ENCODE measurements at regions not wholly inside any gene's neighbourhood (a gene's known extent, or its start where the extent isn't known, plus 50 kb on each side); places are given as distances from the start of the nearest gene placed in this dataset.
A peak's percentile ranks its signal among the peaks of the same experiment; 100 is the strongest.

DNA sequence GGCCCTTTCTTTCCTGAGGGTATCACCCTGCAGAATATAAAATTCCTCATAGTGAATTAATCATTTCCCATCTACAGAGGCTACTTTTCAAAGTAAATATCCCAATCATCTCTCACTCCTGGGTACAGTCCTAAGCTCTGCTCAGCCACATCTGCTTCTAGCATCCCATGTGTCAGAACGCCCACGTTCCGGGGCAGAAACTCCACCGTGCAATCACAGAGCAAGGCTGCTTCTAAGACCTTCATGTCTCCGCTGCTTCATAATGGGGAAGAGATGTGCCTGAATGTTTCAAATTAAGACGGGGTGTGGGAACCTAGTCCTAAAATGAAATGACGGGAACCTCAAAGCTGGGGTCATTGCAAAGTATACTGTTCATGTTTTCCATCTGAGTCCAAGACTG lies 208.8 kb upstream of the GMDS start:
- DNase-seq = no peak

DNA sequence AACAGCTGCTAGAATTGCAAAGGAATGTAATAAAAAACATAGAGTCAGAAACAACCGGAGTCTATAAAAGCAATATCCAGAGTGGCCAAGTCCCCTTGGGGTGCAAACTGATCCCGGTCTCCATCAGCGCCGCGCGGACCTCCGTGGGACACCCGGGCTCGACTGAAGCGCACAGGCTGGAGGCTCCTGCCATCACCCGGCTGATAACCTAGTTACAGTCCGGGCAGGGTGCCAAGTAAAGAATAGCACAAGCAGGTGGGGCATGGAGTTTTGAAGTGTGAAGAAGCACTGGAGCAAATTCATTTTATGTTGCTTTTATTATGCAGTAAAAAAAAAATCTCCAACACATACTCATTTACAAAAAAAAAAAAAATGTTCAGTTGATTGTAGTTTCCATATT lies 205.1 kb upstream of the GMDS start:
- peak; percentile 51 for DNase-seq

DNA sequence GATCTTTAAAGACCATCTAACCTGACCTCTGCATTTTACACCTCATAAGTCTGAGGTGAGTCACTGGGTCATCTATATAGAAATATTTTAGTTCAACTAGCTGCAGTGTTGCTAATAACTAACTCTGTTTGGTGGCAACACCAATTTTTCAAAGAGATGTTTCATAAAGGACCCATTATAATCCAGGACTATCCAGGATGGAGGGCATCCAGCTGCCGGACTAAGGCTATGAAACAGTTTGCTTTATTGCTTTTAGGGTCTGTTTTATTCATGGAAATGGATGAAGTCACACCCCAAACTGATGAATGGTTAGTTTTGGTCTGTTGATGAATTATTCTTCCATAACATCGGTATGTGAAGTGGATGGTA lies 204.2 kb upstream of the GMDS start:
- no peak for DNase-seq

DNA sequence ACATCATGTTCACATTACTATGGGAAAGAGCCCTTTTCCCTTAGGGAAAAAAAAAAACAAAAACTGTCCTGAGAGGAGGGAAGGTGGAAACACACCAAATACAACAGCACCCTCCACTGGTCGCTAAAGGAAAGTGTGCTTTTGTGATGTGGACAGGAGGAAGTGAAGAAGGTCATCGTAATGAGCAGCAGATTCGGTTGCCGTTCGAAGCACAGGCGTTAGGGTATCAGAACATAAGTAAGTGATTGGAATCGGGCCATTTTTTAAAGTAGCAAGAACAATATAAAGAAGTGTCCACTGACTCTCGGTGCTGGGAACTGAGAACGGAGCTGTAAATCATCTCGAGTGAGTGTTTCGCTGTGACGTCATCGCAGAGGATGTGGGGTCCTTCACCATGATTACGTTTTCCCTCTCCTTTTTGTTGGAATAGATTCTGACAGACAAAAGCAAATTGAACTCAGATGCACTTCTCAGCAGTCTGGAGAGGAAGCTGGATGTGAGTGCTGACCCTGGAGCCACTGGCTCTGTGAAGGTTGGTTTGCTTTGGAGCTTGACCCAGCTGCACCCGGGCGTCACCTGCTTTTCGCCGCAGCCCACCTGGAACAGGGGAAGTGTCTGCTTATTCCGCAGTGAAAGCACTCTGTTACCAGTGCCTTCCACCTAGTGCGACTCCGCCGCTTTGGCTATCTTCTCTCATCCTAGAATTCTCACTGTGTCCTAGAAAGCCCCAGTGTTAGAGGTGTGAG lies 203.6 kb upstream of the GMDS start:
- DNase-seq = peak; percentile 48

DNA sequence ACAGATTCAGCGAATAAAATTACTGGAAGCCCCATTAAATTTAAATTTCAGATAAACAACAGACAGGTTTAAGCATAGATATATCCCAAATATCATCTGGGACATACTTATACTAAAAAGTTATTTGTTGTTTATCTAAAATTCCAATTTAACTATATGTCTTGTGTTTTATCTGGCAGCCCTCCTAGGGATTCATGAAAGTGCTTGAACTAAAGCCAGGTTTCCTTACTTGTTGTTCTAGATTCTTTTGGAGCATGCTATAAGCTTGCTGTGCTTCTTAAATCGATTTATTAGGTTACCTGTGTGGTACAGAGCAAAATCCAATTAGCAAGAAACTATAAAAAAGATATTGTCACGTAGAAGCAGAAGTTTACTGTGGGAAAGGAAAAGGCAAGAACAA lies 202.5 kb upstream of the GMDS start:
- no peak for DNase-seq

DNA sequence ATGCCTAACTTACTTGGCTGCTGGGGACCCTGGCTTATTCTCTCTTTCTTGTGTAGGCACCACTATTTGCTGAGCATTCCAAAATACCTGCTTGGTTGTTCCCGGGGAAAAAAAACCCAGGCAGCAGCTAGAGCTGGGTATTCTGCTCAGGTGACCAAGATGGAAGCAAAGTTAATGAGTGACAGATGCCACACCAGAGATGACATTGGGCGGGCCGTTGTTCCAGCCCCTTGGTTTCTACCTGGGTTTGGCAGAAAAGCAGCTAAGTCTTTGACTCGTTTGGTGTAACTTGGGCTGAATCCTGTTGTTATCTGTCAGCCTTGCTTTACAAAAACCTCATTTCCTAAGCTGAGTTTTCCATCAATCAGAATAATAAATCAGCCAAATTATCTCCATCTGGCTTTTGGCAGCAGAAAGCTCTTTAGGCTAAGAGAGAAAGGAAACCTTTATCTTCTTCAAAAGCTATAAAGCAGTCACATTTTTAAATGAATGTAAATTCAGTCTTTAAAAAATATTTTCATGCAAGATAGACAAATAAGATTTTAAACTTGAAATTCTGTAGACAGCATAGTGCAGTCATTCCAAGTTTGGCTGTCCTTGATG lies 202.0 kb upstream of the GMDS start:
- DNase-seq = no peak

DNA sequence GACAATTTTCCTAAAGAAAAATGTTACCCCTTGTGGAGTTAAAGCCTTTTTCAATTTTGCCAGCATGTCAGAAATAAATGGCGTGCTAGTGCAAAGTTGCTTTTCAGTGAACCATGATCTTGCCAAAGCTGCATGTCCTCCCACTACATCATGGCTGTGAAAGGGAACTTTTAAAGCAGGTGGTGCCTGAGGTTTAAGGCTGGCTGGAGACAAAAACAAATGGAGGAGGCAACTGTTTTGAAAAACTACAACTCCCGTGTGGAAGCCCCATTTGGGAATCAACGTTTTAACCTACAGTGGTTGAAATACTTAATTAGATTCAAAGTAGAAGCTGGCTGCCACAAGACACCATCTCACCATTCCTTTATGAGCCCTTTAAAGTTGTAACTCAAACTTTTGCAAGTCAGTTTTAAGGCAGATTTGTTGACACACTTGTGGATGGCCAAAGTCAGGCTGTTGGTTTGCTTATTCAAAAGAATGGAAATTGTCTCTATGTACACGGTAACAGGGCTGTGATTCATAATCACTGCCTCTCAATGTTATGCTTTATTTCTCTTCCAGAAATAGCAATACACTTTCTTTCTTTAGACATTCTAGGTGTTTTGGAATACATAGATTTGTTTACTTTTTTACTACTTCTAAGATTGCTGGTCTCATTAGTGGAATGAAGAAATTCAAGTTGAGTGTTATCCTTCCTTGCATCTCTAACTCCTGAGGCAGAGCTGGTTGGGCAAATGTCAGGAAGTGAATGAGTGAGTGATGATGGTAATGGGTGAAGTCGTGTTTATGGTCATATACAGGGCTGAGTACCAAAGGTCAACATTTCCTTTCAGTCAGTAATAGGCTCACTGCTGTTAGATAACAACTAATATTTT lies 196.4 kb upstream of the GMDS start:
- DNase-seq = no peak

DNA sequence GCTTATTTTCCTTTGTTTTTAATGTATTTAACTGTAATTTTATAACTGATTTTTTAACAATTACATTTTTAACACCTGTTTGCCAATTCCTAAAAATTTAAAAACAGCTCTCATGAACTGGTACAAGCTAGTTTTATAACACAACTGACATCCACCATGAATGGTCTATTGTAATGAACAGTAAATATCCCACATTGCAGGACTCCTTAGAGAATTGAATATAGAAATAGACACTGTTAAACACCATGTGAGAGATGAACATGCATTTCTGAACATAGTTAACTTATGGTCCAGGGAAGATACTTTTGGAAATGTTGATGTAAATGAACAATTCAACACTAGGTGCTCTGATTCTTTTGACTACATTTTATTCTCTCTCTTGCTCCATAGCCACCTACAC lies 195.1 kb upstream of the GMDS start:
- no peak for DNase-seq

DNA sequence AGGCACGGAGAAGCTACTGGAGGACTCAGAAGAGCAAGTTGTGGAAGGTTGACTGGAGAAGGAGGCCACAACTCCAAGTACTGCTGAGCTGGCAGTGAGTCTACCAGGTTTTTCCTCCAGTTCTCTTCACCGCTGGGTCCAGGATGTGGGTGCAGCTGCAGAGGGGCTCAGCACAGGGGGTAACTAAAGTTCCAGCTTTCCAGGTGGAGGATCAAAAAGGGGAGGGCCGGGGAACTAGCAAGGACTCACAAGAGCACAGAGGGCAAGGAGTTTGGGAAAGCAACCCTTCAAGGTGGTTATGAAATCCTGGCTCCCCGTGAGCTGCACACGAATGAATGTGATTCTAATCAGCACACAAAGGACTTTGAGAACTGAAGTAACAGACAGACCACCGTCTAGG lies 194.2 kb upstream of the GMDS start:
- no peak for DNase-seq

DNA sequence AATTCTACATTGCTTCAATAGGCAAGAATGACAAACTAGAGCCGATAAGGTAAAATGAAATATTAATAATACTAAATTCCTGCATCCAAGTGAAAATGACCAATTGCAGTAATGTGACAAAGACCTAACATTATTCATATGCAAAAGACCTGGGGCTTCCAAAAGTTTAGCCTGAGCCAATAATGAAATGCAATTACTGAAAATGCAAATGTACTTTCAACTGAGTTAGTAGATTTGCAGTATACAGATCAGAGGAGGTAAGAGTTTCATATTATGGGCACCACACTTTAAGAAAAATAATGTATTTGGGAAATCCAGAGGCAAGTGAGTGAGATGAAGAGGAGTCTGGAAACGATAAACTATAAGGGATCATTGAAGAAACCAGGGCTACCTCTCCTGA lies 193.7 kb upstream of the GMDS start:
- DNase-seq = no peak

DNA sequence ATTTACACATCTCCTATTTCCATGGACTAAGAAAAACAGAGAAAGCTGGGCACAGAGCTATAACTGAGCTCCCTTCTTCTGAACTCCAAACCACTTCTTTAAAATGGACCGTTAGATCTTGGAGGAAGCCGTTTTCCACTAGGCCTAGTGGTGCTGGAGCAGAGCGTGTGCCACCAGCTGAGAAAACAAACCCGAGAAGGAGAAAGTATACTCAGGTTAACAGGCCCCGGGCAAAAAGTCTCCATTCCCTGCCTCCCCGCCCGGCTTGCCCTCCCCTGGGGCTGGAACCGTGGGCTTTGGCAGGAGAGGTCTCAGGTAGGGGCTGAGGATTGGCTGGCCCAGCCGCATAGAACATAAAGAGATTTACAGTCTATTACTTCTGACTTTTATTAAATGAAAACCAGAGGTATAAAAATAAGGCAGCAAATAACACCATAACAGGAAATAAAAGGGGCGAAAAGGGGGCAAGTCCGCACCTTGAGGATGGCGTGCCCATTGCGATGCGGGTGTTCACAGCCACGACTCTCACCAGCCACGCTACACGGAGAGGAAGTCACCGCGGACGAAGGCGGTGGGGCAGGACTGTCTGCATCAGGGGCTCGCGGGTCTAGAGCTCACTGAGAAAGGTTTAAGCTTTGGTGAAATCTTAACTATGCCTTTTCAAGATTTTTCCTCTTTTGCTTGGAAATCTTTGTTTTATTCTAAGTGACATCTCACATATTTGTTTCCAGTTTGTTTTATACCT lies 191.2 kb upstream of the GMDS start:
- no peak for DNase-seq

DNA sequence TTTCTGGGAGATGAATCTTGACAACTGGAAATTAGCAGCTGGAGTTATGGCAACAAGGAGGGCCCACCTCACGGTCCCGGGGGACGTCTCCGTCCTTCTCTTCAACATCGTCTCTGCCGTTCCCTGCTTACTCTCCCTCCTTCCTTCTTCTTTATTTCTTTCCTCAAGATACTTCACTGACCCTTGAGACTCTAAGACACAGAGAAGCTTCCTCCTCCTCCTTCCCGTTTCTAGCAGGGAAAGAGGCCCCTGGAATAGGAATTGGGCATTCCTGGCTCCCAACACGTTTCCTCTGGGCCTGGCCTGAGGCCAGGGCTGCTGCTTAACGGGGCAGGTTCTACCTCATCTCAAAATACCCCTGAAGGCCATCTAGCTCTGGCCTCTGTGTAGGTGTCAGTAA lies 189.9 kb upstream of the GMDS start:
- DNase-seq = no peak

DNA sequence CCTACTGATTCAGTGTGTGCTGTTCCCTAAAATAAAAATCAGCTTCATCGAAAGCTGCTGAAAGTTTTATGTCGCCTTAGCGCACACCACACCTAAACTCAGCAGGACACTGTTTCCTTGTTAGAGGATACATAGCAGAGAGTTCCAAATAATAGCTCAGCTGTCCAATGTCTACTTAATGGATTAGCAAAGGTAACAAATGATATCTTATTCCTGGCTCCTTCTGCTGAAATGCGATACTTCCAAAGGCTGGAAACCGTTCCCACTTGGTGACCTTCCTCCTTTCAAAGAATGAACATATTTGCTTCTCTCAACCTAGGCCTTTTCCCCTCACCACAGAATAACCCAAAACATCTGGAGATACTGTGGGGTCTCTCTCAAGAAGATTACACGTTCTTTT lies 189.5 kb upstream of the GMDS start:
- no peak for DNase-seq

DNA sequence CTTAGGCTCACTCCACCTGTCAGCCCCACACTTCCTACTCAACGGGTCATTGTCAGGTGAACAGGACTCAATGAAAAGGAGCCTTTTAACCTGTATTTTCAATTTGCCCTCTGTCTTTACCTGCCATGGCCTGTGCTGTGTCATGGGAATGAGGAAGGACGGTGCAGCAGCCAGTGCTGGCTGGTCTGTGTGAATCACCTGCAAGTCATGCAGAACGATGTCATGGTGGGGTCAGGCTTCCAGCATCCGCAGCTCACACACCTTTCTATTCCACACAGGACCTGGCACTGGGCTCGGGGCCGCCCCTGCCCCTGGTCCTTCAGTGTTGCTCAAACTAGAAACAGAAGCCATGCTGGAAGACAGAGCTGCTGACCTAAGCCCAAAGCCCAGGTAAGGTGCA lies 188.7 kb upstream of the GMDS start:
- DNase-seq = no peak

DNA sequence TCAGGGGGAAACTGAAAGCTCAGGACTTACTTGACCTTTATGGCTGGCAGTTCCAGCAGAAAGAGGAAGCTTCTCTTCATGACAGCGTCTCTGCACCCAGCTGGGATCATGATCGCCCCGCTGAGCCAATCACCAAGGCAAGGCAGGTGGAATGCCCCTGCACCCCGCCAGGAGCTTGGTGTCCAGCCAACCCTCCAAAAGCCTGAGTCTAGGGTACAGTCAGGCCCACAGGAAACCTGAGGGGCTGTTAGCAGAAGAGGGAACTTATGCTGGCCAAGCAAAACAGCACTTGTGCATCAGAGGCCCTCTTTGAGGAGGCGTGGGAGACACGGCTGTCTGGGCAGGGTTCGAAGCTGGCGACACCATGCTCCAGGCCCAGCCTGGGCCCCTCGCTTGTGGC lies 188.3 kb upstream of the GMDS start:
- DNase-seq = no peak

DNA sequence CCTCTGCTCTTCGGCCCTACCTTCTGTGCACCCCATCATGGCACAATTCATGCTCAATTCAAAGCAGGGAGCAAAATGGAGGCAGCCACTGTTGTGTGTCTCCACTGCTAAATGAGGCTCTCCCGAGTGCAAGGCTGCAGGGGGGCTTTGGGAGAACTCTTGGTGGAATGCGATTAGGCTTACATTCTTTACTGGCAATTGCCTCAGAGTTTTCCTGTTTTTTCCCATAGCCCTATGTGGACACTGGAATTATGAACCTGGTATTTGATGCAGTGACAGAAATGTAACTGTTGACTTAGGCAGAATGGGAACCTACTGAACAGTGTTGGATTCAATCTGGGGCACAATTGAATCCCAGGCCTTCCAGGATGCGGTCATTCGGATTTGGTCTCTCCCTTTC lies 187.9 kb upstream of the GMDS start:
- DNase-seq = no peak

DNA sequence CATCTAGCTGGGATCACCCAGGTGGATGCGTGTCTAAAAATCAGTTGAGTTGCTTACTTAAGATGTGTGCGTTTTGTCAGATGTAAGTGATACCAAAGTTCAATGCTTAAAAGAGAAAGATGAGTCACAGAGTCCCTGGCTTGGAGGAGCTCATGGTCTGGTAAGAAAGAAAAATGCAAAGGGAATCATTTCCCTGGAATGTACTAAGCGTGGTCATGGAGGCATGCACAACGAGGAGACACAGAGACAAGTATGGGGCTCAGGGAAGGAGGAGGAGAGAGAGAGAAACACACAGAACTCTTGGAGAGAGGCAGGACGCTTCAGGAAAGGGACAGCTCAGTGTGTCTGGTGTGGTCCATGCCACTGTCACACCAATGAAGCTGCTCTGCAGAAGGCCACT lies 186.9 kb upstream of the GMDS start:
- no peak for DNase-seq

DNA sequence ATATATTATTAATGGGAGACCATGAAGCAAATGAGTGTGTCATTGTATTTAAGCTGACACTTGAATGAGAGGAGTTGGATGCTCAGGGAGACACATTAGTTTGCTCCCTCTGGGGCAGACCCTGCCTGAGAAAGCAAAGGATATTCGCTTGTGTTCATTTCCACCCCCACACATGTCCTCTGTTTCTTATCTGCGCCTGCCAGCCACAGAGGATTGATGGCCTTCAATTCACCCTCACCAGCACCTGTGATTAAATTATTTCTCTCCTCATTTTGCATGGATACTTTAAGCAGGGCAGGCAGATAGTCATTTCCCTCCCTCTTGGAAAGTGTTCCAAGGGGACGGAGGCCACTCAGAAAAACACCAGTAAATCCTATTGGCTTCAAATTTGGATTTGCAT lies 185.2 kb upstream of the GMDS start:
- DNase-seq = no peak

DNA sequence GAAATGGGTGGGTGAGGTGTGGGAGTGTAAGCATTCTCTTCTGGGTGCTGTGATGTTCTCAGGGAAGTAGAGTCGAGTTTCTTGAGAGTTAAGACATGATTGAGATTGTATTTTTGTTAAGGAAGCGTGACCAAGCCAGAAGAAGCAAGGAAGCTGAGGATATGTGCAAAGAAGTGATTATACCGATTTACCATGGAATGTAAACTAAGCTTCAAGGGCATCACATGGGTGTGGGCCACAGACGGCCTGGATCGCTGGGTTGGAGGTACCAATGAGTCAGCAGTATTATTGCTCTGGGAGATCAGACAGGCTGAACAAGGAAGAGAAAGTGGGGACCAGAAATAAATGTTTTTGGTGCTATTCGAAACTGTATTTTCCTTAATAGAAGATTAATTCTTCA lies 184.1 kb upstream of the GMDS start:
- DNase-seq = no peak

DNA sequence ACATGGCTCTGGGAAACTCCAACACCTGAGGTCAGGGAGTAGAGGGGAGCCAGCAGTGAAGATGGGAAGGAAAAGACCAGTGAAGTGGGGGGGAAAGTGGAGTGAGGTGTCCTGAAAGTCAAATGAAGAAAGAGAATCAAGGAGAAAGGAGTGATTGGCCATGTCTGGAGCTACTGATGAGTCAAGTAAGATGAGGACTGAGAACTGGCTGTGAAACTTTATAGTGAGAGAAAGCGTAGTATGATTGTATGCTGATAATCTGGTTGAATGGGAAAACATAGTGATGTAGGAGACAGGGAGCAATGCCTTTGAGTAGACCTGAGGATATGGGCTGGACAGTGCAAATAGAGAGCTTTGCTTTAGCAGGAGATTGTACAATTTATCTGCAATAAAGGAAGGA lies 183.6 kb upstream of the GMDS start:
- DNase-seq = no peak

DNA sequence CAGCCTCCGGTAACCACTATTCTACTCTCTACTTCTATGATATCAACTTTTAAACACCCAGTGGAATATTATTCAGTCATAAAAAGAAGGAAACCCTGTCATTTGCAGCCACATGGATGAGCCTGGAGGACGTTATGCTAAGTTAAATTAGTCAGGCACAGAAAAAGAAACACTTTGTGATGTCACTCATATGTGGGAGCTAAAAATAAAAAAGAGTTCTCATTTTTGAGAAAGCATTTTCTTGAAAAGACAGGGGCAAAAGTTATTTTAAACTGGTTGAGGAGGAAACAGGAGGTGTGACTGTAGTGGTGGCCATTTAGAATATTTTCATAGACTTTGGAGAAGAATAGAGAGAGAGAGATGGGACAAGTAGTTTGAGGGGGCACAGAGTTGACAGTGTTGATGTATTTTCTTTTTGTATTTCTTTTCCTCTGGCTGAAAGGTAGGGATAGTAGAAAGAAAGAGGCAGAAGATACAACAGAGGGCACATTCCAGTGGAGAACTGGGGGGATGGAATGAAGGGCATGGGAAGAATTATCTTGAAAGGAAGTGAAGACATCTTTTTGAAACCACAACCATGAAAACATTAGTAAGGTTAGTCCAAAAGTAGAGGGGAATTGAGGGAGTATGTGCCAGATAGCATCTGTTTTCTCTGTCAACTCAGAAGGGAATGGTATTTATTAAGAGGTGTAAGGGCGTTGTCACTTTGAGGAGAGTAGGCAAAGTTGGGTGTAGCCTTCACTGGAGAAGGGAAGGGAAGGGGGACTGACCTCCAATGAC lies 181.3 kb upstream of the GMDS start:
- no peak for DNase-seq

DNA sequence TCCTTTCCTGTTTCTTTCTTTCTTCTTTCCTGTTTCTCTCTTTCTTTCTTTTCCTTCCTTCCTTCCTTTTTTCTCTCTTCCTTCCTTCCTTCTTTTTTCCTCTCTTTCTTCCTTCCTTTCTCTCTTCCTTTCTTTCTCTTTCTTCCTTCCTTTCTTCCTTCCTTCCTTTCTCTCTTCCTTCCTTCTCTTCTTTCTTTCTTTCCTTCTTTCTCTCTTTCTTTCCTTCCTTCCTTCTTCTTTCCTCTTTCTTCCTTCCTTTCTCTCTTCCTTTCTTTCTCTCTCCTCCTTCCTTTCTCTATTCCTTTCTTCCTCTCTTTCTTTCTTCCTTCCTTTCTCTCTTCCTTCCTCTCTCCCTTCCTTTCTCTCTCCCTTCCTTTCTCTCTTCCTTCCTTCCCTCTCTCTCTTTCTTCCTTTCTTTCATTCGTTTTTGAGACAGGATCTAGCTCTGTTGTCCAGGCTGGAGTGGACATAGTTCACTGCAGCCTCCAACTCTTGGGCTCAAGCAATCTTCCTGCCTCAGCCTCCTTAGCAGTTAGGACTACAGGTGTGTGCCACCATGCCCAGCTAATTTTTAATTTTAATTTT lies 170.8 kb upstream of the GMDS start:
- no peak for DNase-seq

All from left hindlimb (tissue), 1 donor.